K562 (cell line): ENCODE measurements at regions not wholly inside any gene's neighbourhood (a gene's known extent, or its start where the extent isn't known, plus 50 kb on each side); places are given as distances from the start of the nearest gene placed in this dataset.

Experiments used
- ATAC-seq: fragments of 200-7000 bp; cut with Tn5 transposase; 3 replicates; pipeline ENCODE4 v1.9.1; 2020; ENCODE audit warnings: moderate library complexity
- BruUV-seq: library from RNA; stranded (reverse); fragments of 400-500 nt; replicated peaks from 2 replicates; lab custom pipeline; 2021; lab: Mats Ljungman, UMichigan
- CTCF ChIA-PET: fragments of 300-600 bp; formaldehyde crosslinking; extraction: SDS; loops from one replicate; lab custom pipeline; 2021; ENCODE audit warnings: low intra/inter-chr PET ratio; lab: Yijun Ruan, JAX
- POLR2A ChIA-PET: fragments of 300-600, 350-650 bp; sonication (Branson Sonifier 250); formaldehyde crosslinking; extraction: SDS; loops from one replicate; lab custom pipeline; 2021; ENCODE audit warnings: antibody characterized with exemption, inconsistent platforms; lab: Yijun Ruan, JAX
- DNase-seq, 4 experiments: peaks; one replicate each; pipeline versions ENCODE4 v3.0.0 to v3.0.0-alpha.2; 2011 to 2018; ENCODE audit warnings: low spot score in 3 of 4, mixed read lengths in 3 of 4; ENCODE audit errors: extremely low read depth in 1 of 4
- FAIRE-seq: peaks from 2 replicates; lab custom pipeline; 2011; peaks lifted over from hg19 to GRCh38; lab: Jason Lieb, UNC
- H2AFZ ChIP-seq: 2 replicates; pipeline ENCODE4 v1.6.0; 2011; ENCODE audit warnings: low read depth, low read length, control low read depth, inconsistent platforms
- H3K27ac ChIP-seq: fragments of 200-600 bp; 3 replicates; pipeline ENCODE4 v1.8.0; 2011; ENCODE audit warnings: low read depth, mild to moderate bottlenecking, control low read depth, inconsistent platforms, low read length, moderate library complexity, mixed read lengths; ENCODE audit errors: extremely low read depth
- H3K27me3 ChIP-seq, 2 experiments: fragments of 300-600 bp in 1 of 2; 2 replicates in 1 of 2; 3 replicates in 1 of 2; pipeline versions ENCODE4 v1.6.0 to v1.8.0; 2011; ENCODE audit warnings: inconsistent platforms in 2 of 2, low read length in 2 of 2, mild to moderate bottlenecking in 1 of 2, mixed read lengths in 1 of 2, moderate library complexity in 1 of 2; ENCODE audit not compliant: control insufficient read depth in 2 of 2, insufficient read depth in 2 of 2
- H3K36me3 ChIP-seq: fragments of 300-600 bp; 3 replicates; pipeline ENCODE4 v1.8.0; 2011; ENCODE audit warnings: mild to moderate bottlenecking, low read length, inconsistent platforms; ENCODE audit not compliant: control insufficient read depth, insufficient read depth
- H3K4me1 ChIP-seq, 2 experiments: fragments of 200-600 bp in 1 of 2; replicated peaks in 1 of 2; 2 replicates in 1 of 2; 3 replicates in 1 of 2; pipeline versions ENCODE4 v1.5.1 to v1.8.0; 2011; ENCODE audit warnings: inconsistent platforms in 2 of 2, low read length in 2 of 2, mild to moderate bottlenecking in 1 of 2, mixed read lengths in 1 of 2, moderate library complexity in 1 of 2; ENCODE audit not compliant: control insufficient read depth in 2 of 2, insufficient read depth in 2 of 2
- H3K4me2 ChIP-seq: 2 replicates; pipeline ENCODE4 v1.6.1; 2011; ENCODE audit warnings: low read length, control low read depth, inconsistent platforms, mixed read lengths; ENCODE audit not compliant: insufficient read depth
- H3K4me3 ChIP-seq: fragments of 200-600 bp; sonication (generic), shearing (Covaris generic); 2 replicates; pipeline ENCODE4 v1.5.1; 2016; ENCODE audit warnings: control low read depth, inconsistent platforms
- H3K79me2 ChIP-seq: fragments of 200-600 bp; 3 replicates; pipeline ENCODE4 v1.8.0; 2011; ENCODE audit warnings: low read length, inconsistent platforms; ENCODE audit not compliant: control insufficient read depth, insufficient read depth
- H3K9ac ChIP-seq, 2 experiments: 2 replicates each; pipeline versions ENCODE4 v1.6.0 to v1.6.1; 2011; ENCODE audit warnings: low read depth in 2 of 2, low read length in 2 of 2, control low read depth in 1 of 2, inconsistent platforms in 1 of 2, mild to moderate bottlenecking in 1 of 2, mixed read lengths in 1 of 2; ENCODE audit not compliant: insufficient read depth in 1 of 2
- H3K9me1 ChIP-seq: one replicate; pipeline ENCODE4 v1.6.0; 2011; ENCODE audit warnings: inconsistent platforms, mild to moderate bottlenecking, low read length, moderate library complexity; ENCODE audit not compliant: control insufficient read depth, insufficient read depth
- H3K9me3 ChIP-seq: replicated peaks from 2 replicates; pipeline ENCODE4 v1.5.1; 2011; ENCODE audit warnings: low read depth, low read length, inconsistent platforms; ENCODE audit not compliant: control insufficient read depth, insufficient read depth
- H4K20me1 ChIP-seq: replicated peaks from 2 replicates; pipeline ENCODE4 v1.6.1; 2011; ENCODE audit warnings: low read length, inconsistent platforms, mixed read lengths; ENCODE audit not compliant: control insufficient read depth, insufficient read depth
- ARID2 ChIP-seq: fragments of 450-650 bp; IDR thresholded peaks from 2 replicates; pipeline ENCODE4 v1.6.1; 2017; ENCODE audit warnings: antibody characterized with exemption, mild to moderate bottlenecking
- BMI1 ChIP-seq: fragments of 150-350 bp; IDR thresholded peaks from 2 replicates; pipeline ENCODE4 v1.6.1; 2014; ENCODE audit warnings: low read length
- CC2D1A ChIP-seq: fragments of 450-650 bp; IDR thresholded peaks from 2 replicates; pipeline ENCODE4 v1.6.1; 2017; ENCODE audit warnings: mild to moderate bottlenecking
- EWSR1 ChIP-seq: fragments of 450-650 bp; IDR thresholded peaks from 2 replicates; pipeline ENCODE4 v1.6.1; 2018; ENCODE audit warnings: borderline replicate concordance, mild to moderate bottlenecking, low read depth, moderate library complexity; ENCODE audit not compliant: partially characterized antibody
- GABPB2 ChIP-seq: fragments of 250-450 bp; sonication (Bioruptor Pico); conservative IDR thresholded peaks from 2 replicates; pipeline ENCODE4 v1.5.1; 2021; ENCODE audit warnings: mild to moderate bottlenecking
- HDAC8 ChIP-seq: fragments of 450-650 bp; IDR thresholded peaks from 2 replicates; pipeline ENCODE4 v1.6.1; 2016; ENCODE audit warnings: mild to moderate bottlenecking, missing genetic modification characterization, moderate library complexity, missing compliant biosample characterization
- JUNB ChIP-seq: fragments of 450-650 bp; formaldehyde crosslinking; conservative IDR thresholded peaks from 2 replicates; pipeline ENCODE4 v1.4.0; 2020; ENCODE audit warnings: mild to moderate bottlenecking
- KLF1 ChIP-seq: fragments of 450-650 bp; IDR thresholded peaks from 2 replicates; pipeline ENCODE4 v1.6.1; 2016; ENCODE audit warnings: missing genetic modification characterization, missing compliant biosample characterization
- NCOA6 ChIP-seq: fragments of 450-650 bp; IDR thresholded peaks from 2 replicates; pipeline ENCODE4 v1.6.1; 2017; ENCODE audit warnings: mild to moderate bottlenecking
- TCF3 ChIP-seq: sonication (generic); formaldehyde crosslinking; IDR thresholded peaks from 2 replicates; pipeline ENCODE4 v1.4.0; 2020; ENCODE audit warnings: mild to moderate bottlenecking, missing genetic modification reagents
- ZBED1 ChIP-seq: IDR thresholded peaks from 2 replicates; pipeline ENCODE4 v1.6.1; 2014
- ZC3H8 ChIP-seq: fragments of 450-650 bp; IDR thresholded peaks from 2 replicates; pipeline ENCODE4 v1.6.1; 2017
- ZNF507 ChIP-seq: conservative IDR thresholded peaks from 2 replicates; pipeline ENCODE4 v1.6.1; 2017; ENCODE audit warnings: missing genetic modification characterization, missing compliant biosample characterization
- ZNF696 ChIP-seq: fragments of 250-450 bp; sonication (Bioruptor Pico); conservative IDR thresholded peaks from 2 replicates; pipeline ENCODE4 v1.4.0; 2020; ENCODE audit warnings: mild to moderate bottlenecking, moderate library complexity
- in situ Hi-C: fragments of 300-500 bp; cut with MboI; formaldehyde crosslinking; loops from 4 replicates; pipeline ENCODE4 v1.15.0; 2018; ENCODE audit warnings: inconsistent platforms, mixed read lengths
- intact Hi-C: fragments of 100-400 bp; cut with micrococcal nuclease; formaldehyde crosslinking; loops from 2 replicates; pipeline ENCODE4 v1.14.2; 2022
- TF ChIP-seq, protein P1 (sequence below): fragments of 200-800 bp; sonication (Bioruptor generic); IDR thresholded peaks from 2 replicates; pipeline ENCODE4 v1.6.1; 2017; ENCODE audit warnings: missing genetic modification characterization, missing compliant biosample characterization
- TF ChIP-seq, protein P2 (sequence below): sonication (generic); formaldehyde crosslinking; IDR thresholded peaks from 2 replicates; pipeline ENCODE4 v1.8.0; 2022; ENCODE audit warnings: mild to moderate bottlenecking, missing genetic modification reagents
- TF ChIP-seq, protein P3 (sequence below): sonication (generic); formaldehyde crosslinking; IDR thresholded peaks from 2 replicates; pipeline ENCODE4 v1.9.0; 2022; ENCODE audit warnings: mild to moderate bottlenecking, missing genetic modification reagents
- TF ChIP-seq, protein P4 (sequence below), 3 experiments: fragments of 200-800 bp in 1 of 3; fragments of 250-450 bp in 1 of 3; fragments of 450-650 bp in 1 of 3; sonication (Bioruptor Pico) in 1 of 3; sonication (Bioruptor generic) in 1 of 3; formaldehyde crosslinking in 1 of 3; IDR thresholded peaks; 2 replicates each; pipeline versions ENCODE4 v1.6.1 to v1.8.0; 2016 to 2022; ENCODE audit warnings: mild to moderate bottlenecking in 2 of 3, missing genetic modification characterization in 2 of 3, missing compliant biosample characterization in 1 of 3, moderate library complexity in 1 of 3

DNA sequence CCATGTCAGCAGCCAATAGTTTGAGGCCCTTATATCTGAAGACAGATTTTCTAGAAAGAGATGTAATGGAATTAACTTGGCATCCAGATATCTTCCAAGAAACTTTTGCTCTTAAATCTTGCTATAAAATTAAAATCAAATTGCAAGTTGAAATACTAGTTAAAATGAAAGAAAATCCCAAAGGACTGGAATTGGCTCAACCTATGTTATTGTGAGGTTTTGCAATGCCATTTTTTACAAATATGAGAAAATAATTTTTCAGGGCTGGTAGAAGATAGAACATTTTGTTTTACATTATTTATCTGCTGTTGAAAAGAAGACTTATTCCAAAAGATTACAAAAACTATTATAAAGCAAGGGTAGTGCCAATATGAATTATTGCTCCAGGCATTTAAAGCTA, 92.2 kb upstream of the AGTR1 start (continued):
- no peak for TF ChIP-seq CC2D1A
- TF ChIP-seq ZC3H8 = no peak
- TF ChIP-seq, protein P1, sequence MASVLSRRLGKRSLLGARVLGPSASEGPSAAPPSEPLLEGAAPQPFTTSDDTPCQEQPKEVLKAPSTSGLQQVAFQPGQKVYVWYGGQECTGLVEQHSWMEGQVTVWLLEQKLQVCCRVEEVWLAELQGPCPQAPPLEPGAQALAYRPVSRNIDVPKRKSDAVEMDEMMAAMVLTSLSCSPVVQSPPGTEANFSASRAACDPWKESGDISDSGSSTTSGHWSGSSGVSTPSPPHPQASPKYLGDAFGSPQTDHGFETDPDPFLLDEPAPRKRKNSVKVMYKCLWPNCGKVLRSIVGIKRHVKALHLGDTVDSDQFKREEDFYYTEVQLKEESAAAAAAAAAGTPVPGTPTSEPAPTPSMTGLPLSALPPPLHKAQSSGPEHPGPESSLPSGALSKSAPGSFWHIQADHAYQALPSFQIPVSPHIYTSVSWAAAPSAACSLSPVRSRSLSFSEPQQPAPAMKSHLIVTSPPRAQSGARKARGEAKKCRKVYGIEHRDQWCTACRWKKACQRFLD (CRISPR knock-in tag) = no peak
- TF ChIP-seq, protein P2, sequence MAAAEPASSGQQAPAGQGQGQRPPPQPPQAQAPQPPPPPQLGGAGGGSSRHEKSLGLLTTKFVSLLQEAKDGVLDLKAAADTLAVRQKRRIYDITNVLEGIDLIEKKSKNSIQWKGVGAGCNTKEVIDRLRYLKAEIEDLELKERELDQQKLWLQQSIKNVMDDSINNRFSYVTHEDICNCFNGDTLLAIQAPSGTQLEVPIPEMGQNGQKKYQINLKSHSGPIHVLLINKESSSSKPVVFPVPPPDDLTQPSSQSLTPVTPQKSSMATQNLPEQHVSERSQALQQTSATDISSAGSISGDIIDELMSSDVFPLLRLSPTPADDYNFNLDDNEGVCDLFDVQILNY (CRISPR knock-in tag) = no peak
- no peak for TF ChIP-seq ZBED1
- no peak for TF ChIP-seq ZNF696 (CRISPR knock-in tag)
- no peak for TF ChIP-seq NCOA6
- no peak for TF ChIP-seq ARID2
- TF ChIP-seq, protein P3, sequence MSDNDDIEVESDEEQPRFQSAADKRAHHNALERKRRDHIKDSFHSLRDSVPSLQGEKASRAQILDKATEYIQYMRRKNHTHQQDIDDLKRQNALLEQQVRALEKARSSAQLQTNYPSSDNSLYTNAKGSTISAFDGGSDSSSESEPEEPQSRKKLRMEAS = no peak

DNA sequence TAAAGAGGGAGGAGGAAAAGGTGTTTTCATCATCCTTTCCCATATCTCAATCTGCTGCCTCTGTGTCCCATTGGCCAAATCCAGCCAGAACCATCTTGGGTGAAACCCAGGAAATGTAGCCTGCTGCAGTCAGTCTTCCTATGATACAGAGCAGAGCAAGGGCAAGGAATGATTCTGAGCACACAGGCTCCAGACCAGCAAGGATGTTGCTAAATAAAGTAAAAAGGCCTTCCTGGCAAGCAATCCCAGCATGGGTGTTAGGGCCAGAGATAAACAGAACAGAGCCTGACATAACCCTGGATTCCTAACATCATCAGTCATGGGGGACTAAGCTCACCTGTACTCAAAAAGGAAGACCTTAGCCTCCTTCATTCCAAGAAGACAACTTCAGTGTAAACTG, 90.7 kb upstream of the AGTR1 start:
- FAIRE-seq = no peak
- Histone ChIP-seq H3K9ac (no peak overlapping the region), H3K36me3 (no peaks in the 10 kb centered on the region), H3K27me3 (no peaks in the 10 kb centered on the region), H3K4me2 (no peak overlapping the region), H3K4me1 (no peaks in the 10 kb centered on the region), H3K4me3 (no peak overlapping the region), H3K27ac (no peak overlapping the region), H3K9me3 (no peaks in the 10 kb centered on the region), H2AFZ (no peak overlapping the region), H3K9me1 (no peaks in the 10 kb centered on the region), H4K20me1 (no peaks in the 10 kb centered on the region), H3K79me2 (no peaks in the 10 kb centered on the region)
- ChIA-PET POLR2A (no interaction called here), CTCF (no interaction called here)
- intact Hi-C loops = no loop called here
- DNase-seq = no peak
- in situ Hi-C loops = no loop called here
- no TSS peak for BruUV-seq
- no peak for ATAC-seq
- TF ChIP-seq HDAC8 (no peak), JUNB (CRISPR knock-in tag) (no peak), EWSR1 (no peak), ZNF507 (tag) (no peak), TCF3 (CRISPR knock-in tag) (no peak), BMI1 (no peak), GABPB2 (CRISPR knock-in tag) (no peak), KLF1 (tag) (no peak)
- TF ChIP-seq, protein P4, sequence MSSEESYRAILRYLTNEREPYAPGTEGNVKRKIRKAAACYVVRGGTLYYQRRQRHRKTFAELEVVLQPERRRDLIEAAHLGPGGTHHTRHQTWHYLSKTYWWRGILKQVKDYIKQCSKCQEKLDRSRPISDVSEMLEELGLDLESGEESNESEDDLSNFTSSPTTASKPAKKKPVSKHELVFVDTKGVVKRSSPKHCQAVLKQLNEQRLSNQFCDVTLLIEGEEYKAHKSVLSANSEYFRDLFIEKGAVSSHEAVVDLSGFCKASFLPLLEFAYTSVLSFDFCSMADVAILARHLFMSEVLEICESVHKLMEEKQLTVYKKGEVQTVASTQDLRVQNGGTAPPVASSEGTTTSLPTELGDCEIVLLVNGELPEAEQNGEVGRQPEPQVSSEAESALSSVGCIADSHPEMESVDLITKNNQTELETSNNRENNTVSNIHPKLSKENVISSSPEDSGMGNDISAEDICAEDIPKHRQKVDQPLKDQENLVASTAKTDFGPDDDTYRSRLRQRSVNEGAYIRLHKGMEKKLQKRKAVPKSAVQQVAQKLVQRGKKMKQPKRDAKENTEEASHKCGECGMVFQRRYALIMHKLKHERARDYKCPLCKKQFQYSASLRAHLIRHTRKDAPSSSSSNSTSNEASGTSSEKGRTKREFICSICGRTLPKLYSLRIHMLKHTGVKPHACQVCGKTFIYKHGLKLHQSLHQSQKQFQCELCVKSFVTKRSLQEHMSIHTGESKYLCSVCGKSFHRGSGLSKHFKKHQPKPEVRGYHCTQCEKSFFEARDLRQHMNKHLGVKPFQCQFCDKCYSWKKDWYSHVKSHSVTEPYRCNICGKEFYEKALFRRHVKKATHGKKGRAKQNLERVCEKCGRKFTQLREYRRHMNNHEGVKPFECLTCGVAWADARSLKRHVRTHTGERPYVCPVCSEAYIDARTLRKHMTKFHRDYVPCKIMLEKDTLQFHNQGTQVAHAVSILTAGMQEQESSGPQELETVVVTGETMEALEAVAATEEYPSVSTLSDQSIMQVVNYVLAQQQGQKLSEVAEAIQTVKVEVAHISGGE (CRISPR knock-in tag; IDR thresholded peaks at IDR 0.05) = no peak
